Fibroblast of the aortic adventitia (primary cell): ENCODE measurements at regions not wholly inside any gene's neighbourhood (a gene's known extent, or its start where the extent isn't known, plus 50 kb on each side); places are given as distances from the start of the nearest gene placed in this dataset.

Experiments used
- DNase-seq: peaks from one replicate; pipeline ENCODE4 v3.0.0-alpha.2; 2010; ENCODE audit warnings: low read depth
- H3K4me3 ChIP-seq: 2 replicates; pipeline ENCODE4 v1.5.1; 2011; ENCODE audit warnings: low read depth, mild to moderate bottlenecking, control low read depth, low read length, moderate library complexity
- CTCF ChIP-seq: IDR thresholded peaks from 2 replicates; pipeline ENCODE4 v1.5.1; 2011; ENCODE audit warnings: mild to moderate bottlenecking, low read length, control low read depth, inconsistent platforms; ENCODE audit not compliant: insufficient read depth

- DNase-seq, result no peak
- H3K4me3 ChIP-seq, result no peak overlapping the region
- TF ChIP-seq CTCF, result no peak
Measured at GRCh38 chr2:104481341-104481740, 372.6 kb upstream of the POU3F3 start.

- DNase-seq, result no peak
- no peak overlapping the region for H3K4me3 ChIP-seq
- TF ChIP-seq CTCF, result no peak
Measured at GRCh38 chr2:104487366-104487765, 366.5 kb upstream of the POU3F3 start.

GRCh38 chr2:104493698-104494097, 360.2 kb upstream of the POU3F3 start:
- DNase-seq, result no peak
- no peak for TF ChIP-seq CTCF
- H3K4me3 ChIP-seq, result no peak overlapping the region

- H3K4me3 ChIP-seq, result no peak overlapping the region
- no peak for TF ChIP-seq CTCF
- no peak for DNase-seq
Measured at GRCh38 chr2:104501342-104501741, 352.6 kb upstream of the POU3F3 start.

GRCh38 chr2:104501929-104502328, 352.0 kb upstream of the POU3F3 start:
- DNase-seq, result no peak
- H3K4me3 ChIP-seq, result no peak overlapping the region
- TF ChIP-seq CTCF, result no peak

- no peak overlapping the region for H3K4me3 ChIP-seq
- no peak for TF ChIP-seq CTCF
- no peak for DNase-seq
Measured at GRCh38 chr2:104502901-104503300, 351.0 kb upstream of the POU3F3 start.

- TF ChIP-seq CTCF, result no peak
- no peak overlapping the region for H3K4me3 ChIP-seq
- DNase-seq, result no peak
Measured at GRCh38 chr2:104504331-104505073, 349.4 kb upstream of the POU3F3 start.
